ENCODE measurements at regions not wholly inside any gene's neighbourhood (a gene's known extent, or its start where the extent isn't known, plus 50 kb on each side); places are given as distances from the start of the nearest gene placed in this dataset.

DNA sequence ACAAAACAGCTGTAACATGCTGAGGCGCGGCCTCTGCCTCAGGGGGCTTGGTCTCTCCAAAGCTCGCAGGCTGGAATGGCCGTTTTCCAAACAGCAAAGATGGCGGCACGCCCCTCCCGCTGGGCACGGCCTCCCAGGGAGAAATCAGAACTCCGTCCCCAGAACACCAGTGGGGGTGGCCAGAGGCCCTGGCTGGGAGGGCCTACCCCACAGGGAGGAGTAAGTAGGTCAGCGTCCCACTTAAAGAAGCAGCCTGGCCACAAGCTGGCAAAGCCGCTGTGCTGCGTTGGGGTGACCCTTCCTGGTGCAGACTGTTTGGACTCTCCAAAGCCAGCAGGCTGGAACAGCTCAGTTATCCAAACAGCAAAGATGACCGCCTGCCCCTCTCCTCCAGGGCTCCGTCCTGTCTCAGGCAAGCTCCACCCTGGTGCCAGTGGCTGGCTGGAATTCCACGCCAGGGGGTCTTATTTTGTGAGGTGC, 862.8 kb downstream of the TRIML1 start:
- TF ChIP-seq, protein P1, sequence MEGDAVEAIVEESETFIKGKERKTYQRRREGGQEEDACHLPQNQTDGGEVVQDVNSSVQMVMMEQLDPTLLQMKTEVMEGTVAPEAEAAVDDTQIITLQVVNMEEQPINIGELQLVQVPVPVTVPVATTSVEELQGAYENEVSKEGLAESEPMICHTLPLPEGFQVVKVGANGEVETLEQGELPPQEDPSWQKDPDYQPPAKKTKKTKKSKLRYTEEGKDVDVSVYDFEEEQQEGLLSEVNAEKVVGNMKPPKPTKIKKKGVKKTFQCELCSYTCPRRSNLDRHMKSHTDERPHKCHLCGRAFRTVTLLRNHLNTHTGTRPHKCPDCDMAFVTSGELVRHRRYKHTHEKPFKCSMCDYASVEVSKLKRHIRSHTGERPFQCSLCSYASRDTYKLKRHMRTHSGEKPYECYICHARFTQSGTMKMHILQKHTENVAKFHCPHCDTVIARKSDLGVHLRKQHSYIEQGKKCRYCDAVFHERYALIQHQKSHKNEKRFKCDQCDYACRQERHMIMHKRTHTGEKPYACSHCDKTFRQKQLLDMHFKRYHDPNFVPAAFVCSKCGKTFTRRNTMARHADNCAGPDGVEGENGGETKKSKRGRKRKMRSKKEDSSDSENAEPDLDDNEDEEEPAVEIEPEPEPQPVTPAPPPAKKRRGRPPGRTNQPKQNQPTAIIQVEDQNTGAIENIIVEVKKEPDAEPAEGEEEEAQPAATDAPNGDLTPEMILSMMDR (IDR thresholded peaks at IDR 0.05; ENCODE audit: low read depth, low read length, poor library complexity, severe bottlenecking) = no peak
- TF ChIP-seq EZH2phosphoT487 (IDR thresholded peaks at IDR 0.05; ENCODE audit: borderline replicate concordance, low read length) = no peak

Data from DOHH2 (cell line).